ENCODE measurements at regions not wholly inside any gene's neighbourhood (a gene's known extent, or its start where the extent isn't known, plus 50 kb on each side); places are given as distances from the start of the nearest gene placed in this dataset.
"Not testable (repeated sequence)": the region's sequence is repeated elsewhere in the genome, so short reads cannot be mapped to it uniquely, and the experiment has no call there.

DNA sequence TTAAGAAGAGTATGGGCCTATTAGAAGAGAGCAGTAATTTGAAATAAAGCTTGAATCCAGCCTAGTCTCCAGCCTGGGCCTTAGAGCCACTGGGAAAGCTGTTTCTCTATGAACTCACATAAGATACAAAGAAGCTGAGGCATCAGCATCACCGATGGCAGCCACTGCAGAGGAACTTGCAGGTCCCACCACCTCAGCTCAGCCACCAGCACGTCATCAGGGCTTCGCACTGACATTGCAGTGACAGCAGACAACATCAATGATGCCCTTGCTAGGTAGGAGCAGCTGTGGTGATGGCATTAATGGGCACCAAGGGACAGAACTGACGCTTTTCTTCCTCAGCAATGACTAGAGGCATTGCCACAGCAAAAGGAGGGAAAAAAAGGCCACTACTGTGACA is 67.7 kb upstream of the CDC42EP3 start:
- no peak for DNase-seq (ENCODE audit: low read depth in 6 of 9, low spot score in 9 of 9)
- H3K27ac ChIP-seq (ENCODE audit: low read depth in 1 of 2, low read length in 1 of 2) = no peak overlapping the region
- H3K4me3 ChIP-seq (ENCODE audit: low read length in 2 of 2) = no peak overlapping the region
- no peaks in the 10 kb centered on the region for H3K36me3 ChIP-seq (ENCODE audit: control insufficient read depth in 2 of 2, insufficient read depth in 2 of 2, low read length in 1 of 2)
- H3K9me3 ChIP-seq (ENCODE audit: control insufficient read depth in 2 of 2, insufficient read depth in 1 of 2, low read length in 1 of 2) = no peaks in the 10 kb centered on the region
- H3K27me3 ChIP-seq (ENCODE audit: control insufficient read depth in 2 of 2, insufficient read depth in 1 of 2, low read length in 1 of 2) = no peaks in the 10 kb centered on the region
- 98% methylated on average over 4 of the region's 4 CpGs for WGBS
- H3K4me1 ChIP-seq (ENCODE audit: control insufficient read depth in 2 of 2, insufficient read depth in 2 of 2, low read length in 2 of 2) = no peaks in the 10 kb centered on the region

DNA sequence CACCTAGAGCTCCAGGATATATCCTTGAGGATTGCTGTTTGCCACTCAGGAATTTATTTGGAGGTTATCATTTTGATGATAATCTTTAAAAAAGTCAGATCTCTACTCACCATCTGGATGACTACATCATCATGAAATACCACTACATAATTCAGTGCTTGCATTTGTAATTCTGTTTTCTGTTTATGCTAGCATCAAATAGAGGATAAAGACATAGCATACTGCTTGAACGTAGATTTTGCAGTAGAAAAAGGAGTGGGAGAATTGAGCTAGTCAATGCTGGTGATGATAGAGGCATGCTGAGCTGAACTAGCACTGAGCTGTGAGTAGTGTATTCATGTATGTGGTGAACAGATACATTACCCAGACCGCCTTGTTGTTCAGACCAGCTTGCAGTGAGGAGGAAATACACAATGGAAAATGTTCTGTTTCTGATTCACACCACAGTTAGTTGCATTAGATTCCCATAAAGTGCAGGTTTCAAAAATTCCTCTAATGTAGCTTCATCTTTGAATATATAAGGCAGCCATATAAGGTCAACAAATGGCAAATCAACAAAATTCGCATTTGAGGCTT is 68.8 kb upstream of the CDC42EP3 start:
- whole genome bisulfite sequencing = 97% methylated on average over 3 of the region's 3 CpGs
- Histone ChIP-seq H3K4me3 (ENCODE audit: low read length in 2 of 2) (no peak overlapping the region), H3K27ac (ENCODE audit: low read depth in 1 of 2, low read length in 1 of 2) (no peak overlapping the region), H3K36me3 (ENCODE audit: control insufficient read depth in 2 of 2, insufficient read depth in 2 of 2, low read length in 1 of 2) (no peaks in the 10 kb centered on the region), H3K9me3 (ENCODE audit: control insufficient read depth in 2 of 2, insufficient read depth in 1 of 2, low read length in 1 of 2) (no peaks in the 10 kb centered on the region), H3K4me1 (ENCODE audit: control insufficient read depth in 2 of 2, insufficient read depth in 2 of 2, low read length in 2 of 2) (no peaks in the 10 kb centered on the region), H3K27me3 (ENCODE audit: control insufficient read depth in 2 of 2, insufficient read depth in 1 of 2, low read length in 1 of 2) (no peaks in the 10 kb centered on the region)
- no peak for DNase-seq (ENCODE audit: low read depth in 6 of 9, low spot score in 9 of 9)

DNA sequence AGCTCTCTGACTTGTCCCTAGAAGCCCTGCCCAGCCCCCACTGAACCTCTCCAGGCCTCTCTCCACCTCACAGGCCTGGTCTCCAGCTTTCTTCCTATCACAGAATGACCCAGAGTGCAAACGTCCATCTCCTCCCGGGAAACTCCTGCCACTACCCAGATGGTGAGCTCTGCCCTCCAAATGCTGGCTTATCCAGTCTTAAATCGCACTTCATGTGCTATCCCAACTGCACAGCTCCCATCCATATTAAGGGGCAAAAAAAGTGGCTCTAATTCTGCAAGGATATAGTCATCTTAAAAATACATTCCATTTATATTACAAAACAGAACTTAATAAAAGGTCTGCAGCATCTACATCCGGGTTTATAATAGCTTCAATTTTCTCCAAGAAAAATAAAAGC is 70.8 kb upstream of the CDC42EP3 start:
- Histone ChIP-seq H3K27ac (ENCODE audit: low read depth in 1 of 2, low read length in 1 of 2) (no peak overlapping the region), H3K4me3 (ENCODE audit: low read length in 2 of 2) (no peak overlapping the region), H3K9me3 (ENCODE audit: control insufficient read depth in 2 of 2, insufficient read depth in 1 of 2, low read length in 1 of 2) (no peaks in the 10 kb centered on the region), H3K4me1 (ENCODE audit: control insufficient read depth in 2 of 2, insufficient read depth in 2 of 2, low read length in 2 of 2) (no peaks in the 10 kb centered on the region), H3K36me3 (ENCODE audit: control insufficient read depth in 2 of 2, insufficient read depth in 2 of 2, low read length in 1 of 2) (no peaks in the 10 kb centered on the region), H3K27me3 (ENCODE audit: control insufficient read depth in 2 of 2, insufficient read depth in 1 of 2, low read length in 1 of 2) (no peaks in the 10 kb centered on the region)
- no peak for DNase-seq (ENCODE audit: low read depth in 6 of 9, low spot score in 9 of 9)
- 96% methylated on average over 4 of the region's 4 CpGs for WGBS

DNA sequence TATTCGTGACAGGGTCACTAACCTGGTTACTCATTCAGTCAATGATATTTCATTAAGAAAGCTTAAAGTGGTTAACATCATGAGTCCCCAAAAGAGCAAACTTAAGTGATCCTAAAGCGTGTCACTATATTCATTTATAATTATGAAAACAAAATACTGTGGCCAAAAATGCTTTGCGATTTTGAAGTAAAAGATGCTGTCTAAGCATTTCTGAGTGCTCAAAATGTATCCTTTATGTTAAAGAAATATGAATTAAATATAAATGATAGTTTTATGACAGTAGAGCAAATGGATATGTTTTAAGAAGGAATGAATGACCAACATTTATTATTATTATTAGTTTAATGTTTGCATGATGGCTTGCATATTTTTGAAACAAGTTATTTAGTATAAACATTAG is 72.6 kb upstream of the CDC42EP3 start:
- Histone ChIP-seq H3K27me3 (ENCODE audit: control insufficient read depth in 2 of 2, insufficient read depth in 1 of 2, low read length in 1 of 2) (no peaks in the 10 kb centered on the region), H3K36me3 (ENCODE audit: control insufficient read depth in 2 of 2, insufficient read depth in 2 of 2, low read length in 1 of 2) (no peaks in the 10 kb centered on the region), H3K9me3 (ENCODE audit: control insufficient read depth in 2 of 2, insufficient read depth in 1 of 2, low read length in 1 of 2) (no peaks in the 10 kb centered on the region), H3K27ac (ENCODE audit: low read depth in 1 of 2, low read length in 1 of 2) (no peak overlapping the region), H3K4me1 (ENCODE audit: control insufficient read depth in 2 of 2, insufficient read depth in 2 of 2, low read length in 2 of 2) (no peaks in the 10 kb centered on the region), H3K4me3 (ENCODE audit: low read length in 2 of 2) (no peak overlapping the region)
- WGBS = 97% methylated on average over 3 of the region's 3 CpGs
- no peak for DNase-seq (ENCODE audit: low read depth in 6 of 9, low spot score in 9 of 9)

DNA sequence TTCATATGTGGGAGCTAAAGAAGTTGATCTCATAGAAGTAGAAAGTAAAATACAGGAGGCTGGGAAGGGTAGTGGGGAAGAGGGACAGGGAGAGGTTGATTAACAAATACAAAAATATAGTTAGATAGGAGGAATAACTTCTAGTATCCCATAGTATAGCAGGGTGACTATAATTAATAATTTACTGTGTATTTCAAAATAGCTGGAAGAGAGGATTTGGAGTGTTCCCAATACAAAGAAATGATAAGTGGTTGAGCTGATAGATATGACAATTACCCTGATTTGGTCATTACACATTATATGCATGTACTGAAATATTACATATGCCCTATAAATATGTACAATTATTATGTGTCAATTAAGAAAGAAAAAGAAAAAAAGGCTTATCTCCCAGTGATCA is 73.5 kb upstream of the CDC42EP3 start:
- not testable (repeated sequence) for H3K27ac ChIP-seq (ENCODE audit: low read depth in 1 of 2, low read length in 1 of 2); H3K4me1 ChIP-seq (ENCODE audit: control insufficient read depth in 2 of 2, insufficient read depth in 2 of 2, low read length in 2 of 2); H3K9me3 ChIP-seq (ENCODE audit: control insufficient read depth in 2 of 2, insufficient read depth in 1 of 2, low read length in 1 of 2); DNase-seq (ENCODE audit: low read depth in 6 of 9, low spot score in 9 of 9); H3K36me3 ChIP-seq (ENCODE audit: control insufficient read depth in 2 of 2, insufficient read depth in 2 of 2, low read length in 1 of 2); H3K27me3 ChIP-seq (ENCODE audit: control insufficient read depth in 2 of 2, insufficient read depth in 1 of 2, low read length in 1 of 2); H3K4me3 ChIP-seq (ENCODE audit: low read length in 2 of 2)

DNA sequence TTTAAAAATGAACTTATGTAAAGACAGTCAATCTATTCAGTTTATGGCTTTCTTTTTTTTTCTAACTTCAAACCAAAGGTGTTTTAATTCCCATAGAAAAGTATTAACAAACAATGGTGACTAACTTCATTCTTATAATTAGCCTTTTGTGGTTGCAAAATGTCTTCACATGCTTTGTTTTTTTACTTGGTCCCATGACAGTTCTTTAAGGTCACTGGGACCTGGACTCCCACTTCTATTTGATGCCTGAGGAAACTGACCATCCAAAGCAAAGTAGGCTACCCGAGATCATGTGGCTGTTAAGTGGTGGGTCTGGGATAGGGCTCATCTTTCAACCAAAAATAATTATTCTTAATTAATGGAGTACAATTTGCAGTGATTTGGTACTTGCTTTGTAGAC is 74.6 kb upstream of the CDC42EP3 start:
- H3K4me1 ChIP-seq (ENCODE audit: control insufficient read depth in 2 of 2, insufficient read depth in 2 of 2, low read length in 2 of 2); H3K36me3 ChIP-seq (ENCODE audit: control insufficient read depth in 2 of 2, insufficient read depth in 2 of 2, low read length in 1 of 2); DNase-seq (ENCODE audit: low read depth in 6 of 9, low spot score in 9 of 9); H3K9me3 ChIP-seq (ENCODE audit: control insufficient read depth in 2 of 2, insufficient read depth in 1 of 2, low read length in 1 of 2); H3K27me3 ChIP-seq (ENCODE audit: control insufficient read depth in 2 of 2, insufficient read depth in 1 of 2, low read length in 1 of 2); H3K27ac ChIP-seq (ENCODE audit: low read depth in 1 of 2, low read length in 1 of 2); H3K4me3 ChIP-seq (ENCODE audit: low read length in 2 of 2): not testable (repeated sequence)
- 97% methylated on average over 1 of the region's 1 CpG for WGBS

DNA sequence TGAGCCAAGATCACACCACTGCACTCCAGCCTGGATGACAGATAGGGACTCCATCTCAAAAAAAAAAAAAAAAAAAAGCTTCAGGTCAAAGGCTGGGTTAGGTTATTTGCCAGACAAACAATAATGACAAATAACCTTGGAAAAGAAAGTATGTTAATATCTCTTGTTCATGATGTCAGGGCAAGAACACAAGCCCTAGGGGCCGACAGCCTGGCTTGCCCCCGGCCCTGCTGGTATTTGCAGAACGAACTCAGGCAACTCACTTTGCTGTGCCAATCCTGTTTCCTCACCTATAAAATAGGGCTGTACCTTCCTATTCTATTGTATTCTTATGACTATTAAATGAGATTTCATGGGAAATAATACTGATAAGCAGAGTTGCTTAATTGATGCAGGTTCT is 75.4 kb upstream of the CDC42EP3 start:
- Histone ChIP-seq H3K9me3 (ENCODE audit: control insufficient read depth in 2 of 2, insufficient read depth in 1 of 2, low read length in 1 of 2) (no peaks in the 10 kb centered on the region), H3K27ac (ENCODE audit: low read depth in 1 of 2, low read length in 1 of 2) (no peak overlapping the region), H3K36me3 (ENCODE audit: control insufficient read depth in 2 of 2, insufficient read depth in 2 of 2, low read length in 1 of 2) (no peaks in the 10 kb centered on the region), H3K27me3 (ENCODE audit: control insufficient read depth in 2 of 2, insufficient read depth in 1 of 2, low read length in 1 of 2) (no peaks in the 10 kb centered on the region), H3K4me1 (ENCODE audit: control insufficient read depth in 2 of 2, insufficient read depth in 2 of 2, low read length in 2 of 2) (no peaks in the 10 kb centered on the region), H3K4me3 (ENCODE audit: low read length in 2 of 2) (no peak overlapping the region)
- 99% methylated on average over 3 of the region's 3 CpGs for WGBS
- DNase-seq (ENCODE audit: low read depth in 6 of 9, low spot score in 9 of 9) = no peak

DNA sequence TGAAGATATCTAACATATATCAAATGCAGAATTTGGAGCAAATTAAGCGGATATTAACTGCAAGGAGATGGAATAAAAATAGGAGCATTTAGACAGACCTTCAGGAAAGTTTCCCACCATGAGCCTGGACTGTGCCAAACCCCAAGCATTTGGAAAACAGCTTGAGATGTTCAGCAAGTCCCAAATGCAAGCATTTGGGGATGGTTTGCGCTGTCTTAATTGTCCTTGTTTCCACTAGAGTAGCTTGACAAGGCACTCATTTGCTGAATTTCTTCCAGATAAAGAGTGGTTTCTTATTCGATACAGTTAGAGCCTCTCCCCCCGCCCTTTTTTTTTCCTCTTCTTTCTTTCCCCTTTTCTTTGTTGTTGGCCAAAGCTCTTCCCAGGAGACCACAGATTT is 77.1 kb upstream of the CDC42EP3 start:
- Histone ChIP-seq H3K27me3 (ENCODE audit: control insufficient read depth in 2 of 2, insufficient read depth in 1 of 2, low read length in 1 of 2) (no peaks in the 10 kb centered on the region), H3K9me3 (ENCODE audit: control insufficient read depth in 2 of 2, insufficient read depth in 1 of 2, low read length in 1 of 2) (no peaks in the 10 kb centered on the region), H3K4me1 (ENCODE audit: control insufficient read depth in 2 of 2, insufficient read depth in 2 of 2, low read length in 2 of 2) (no peaks in the 10 kb centered on the region), H3K36me3 (ENCODE audit: control insufficient read depth in 2 of 2, insufficient read depth in 2 of 2, low read length in 1 of 2) (no peaks in the 10 kb centered on the region), H3K27ac (ENCODE audit: low read depth in 1 of 2, low read length in 1 of 2) (no peak overlapping the region), H3K4me3 (ENCODE audit: low read length in 2 of 2) (no peak overlapping the region)
- no peak for DNase-seq (ENCODE audit: low read depth in 6 of 9, low spot score in 9 of 9)
- WGBS = 96% methylated on average over 4 of the region's 4 CpGs

DNA sequence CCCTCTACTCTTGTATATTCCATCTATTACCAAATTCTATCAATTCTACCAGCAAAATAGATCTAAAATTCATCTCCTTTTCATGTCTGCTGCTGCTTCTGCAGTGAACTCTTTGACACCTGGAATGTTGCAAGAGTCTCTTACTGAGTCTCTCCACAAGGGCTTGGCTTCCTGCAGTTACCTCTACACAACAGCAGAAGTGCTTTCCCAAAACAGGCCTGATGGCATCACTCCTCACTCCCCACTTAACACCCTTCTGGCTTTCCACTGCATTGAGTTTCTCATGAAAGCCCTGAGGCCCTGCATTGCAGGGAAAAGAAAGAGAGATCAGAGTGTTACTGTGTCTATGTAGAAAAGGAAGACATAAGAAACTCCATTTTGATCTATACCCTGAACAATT is 78.8 kb upstream of the CDC42EP3 start:
- not testable (repeated sequence) for H3K27me3 ChIP-seq (ENCODE audit: control insufficient read depth in 2 of 2, insufficient read depth in 1 of 2, low read length in 1 of 2); H3K4me3 ChIP-seq (ENCODE audit: low read length in 2 of 2); H3K4me1 ChIP-seq (ENCODE audit: control insufficient read depth in 2 of 2, insufficient read depth in 2 of 2, low read length in 2 of 2); H3K27ac ChIP-seq (ENCODE audit: low read depth in 1 of 2, low read length in 1 of 2); H3K9me3 ChIP-seq (ENCODE audit: control insufficient read depth in 2 of 2, insufficient read depth in 1 of 2, low read length in 1 of 2); H3K36me3 ChIP-seq (ENCODE audit: control insufficient read depth in 2 of 2, insufficient read depth in 2 of 2, low read length in 1 of 2); DNase-seq (ENCODE audit: low read depth in 6 of 9, low spot score in 9 of 9)

DNA sequence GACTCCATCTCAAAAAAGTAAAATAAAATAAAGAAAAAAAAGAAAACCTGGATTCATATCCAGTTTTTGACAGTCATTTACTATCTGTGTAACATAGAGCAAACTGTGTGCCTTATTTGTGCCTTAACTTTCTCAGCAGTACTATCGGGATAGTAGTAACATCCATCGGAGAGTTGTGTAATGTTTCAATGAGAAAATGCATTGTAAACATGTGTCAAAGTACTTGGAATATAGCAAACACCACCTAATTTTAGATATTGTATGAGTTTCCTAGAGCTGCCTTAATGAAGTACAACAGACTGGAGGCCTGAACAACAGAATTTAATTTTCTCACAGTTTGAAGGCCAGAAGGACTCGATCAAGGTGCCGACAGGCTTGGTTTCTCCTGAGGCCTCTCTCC is 81.3 kb upstream of the CDC42EP3 start:
- H3K4me3 ChIP-seq (ENCODE audit: low read length in 2 of 2) = no peak overlapping the region
- no peaks in the 10 kb centered on the region for H3K9me3 ChIP-seq (ENCODE audit: control insufficient read depth in 2 of 2, insufficient read depth in 1 of 2, low read length in 1 of 2)
- WGBS = 97% methylated on average over 2 of the region's 4 CpGs
- no peaks in the 10 kb centered on the region for H3K4me1 ChIP-seq (ENCODE audit: control insufficient read depth in 2 of 2, insufficient read depth in 2 of 2, low read length in 2 of 2)
- no peaks in the 10 kb centered on the region for H3K27me3 ChIP-seq (ENCODE audit: control insufficient read depth in 2 of 2, insufficient read depth in 1 of 2, low read length in 1 of 2)
- no peaks in the 10 kb centered on the region for H3K36me3 ChIP-seq (ENCODE audit: control insufficient read depth in 2 of 2, insufficient read depth in 2 of 2, low read length in 1 of 2)
- no peak for DNase-seq (ENCODE audit: low read depth in 6 of 9, low spot score in 9 of 9)
- H3K27ac ChIP-seq (ENCODE audit: low read depth in 1 of 2, low read length in 1 of 2) = no peak overlapping the region

Measured in thymus (tissue), 11 donors.